CD4-positive, alpha-beta T cell (primary cell): ENCODE measurements at regions not wholly inside any gene's neighbourhood (a gene's known extent, or its start where the extent isn't known, plus 50 kb on each side); places are given as distances from the start of the nearest gene placed in this dataset.

Experiments used
- ATAC-seq: fragments of 200-7000 bp; cut with Tn5 transposase; one replicate; pipeline ENCODE4 v1.10.0; 2022; ENCODE audit warnings: mild to moderate bottlenecking; ENCODE audit not compliant: poor library complexity
- CTCF ChIA-PET: fragments of 350-600 bp; sonication (Branson Sonifier 250); formaldehyde crosslinking; loops from one replicate; lab custom pipeline; 2021; ENCODE audit warnings: antibody characterized with exemption, inconsistent platforms; lab: Charles Lee
- POLR2A ChIA-PET: fragments of 350-600 bp; sonication (Branson Sonifier 250); formaldehyde crosslinking; loops from one replicate; lab custom pipeline; 2021; ENCODE audit warnings: antibody characterized with exemption, inconsistent platforms; lab: Charles Lee
- DNase-seq, 14 experiments: peaks; one replicate each; pipeline ENCODE4 v3.0.0-alpha.2; 2013 to 2020; ENCODE audit warnings: mixed read lengths in 2 of 14
- H3K27ac ChIP-seq, 2 donors: one replicate each; pipeline versions ENCODE4 v1.5.1 to v1.7.0; 2013; ENCODE audit warnings: low read length in 2 of 2, low read depth in 1 of 2, mild to moderate bottlenecking in 1 of 2
- H3K27me3 ChIP-seq, 2 experiments: 1 replicate in 1 of 2; 2 replicates in 1 of 2; pipeline versions ENCODE4 v1.6.1 to v1.7.0; 2013; ENCODE audit warnings: low read length in 2 of 2, control low read depth in 1 of 2, mild to moderate bottlenecking in 1 of 2, moderate library complexity in 1 of 2; ENCODE audit not compliant: insufficient read depth in 2 of 2, control insufficient read depth in 1 of 2
- H3K36me3 ChIP-seq: one replicate; pipeline ENCODE4 v1.6.1; 2013; ENCODE audit warnings: low read length, control low read depth; ENCODE audit not compliant: insufficient read depth
- H3K4me1 ChIP-seq: one replicate; pipeline ENCODE4 v1.6.1; 2013; ENCODE audit warnings: low read length, control low read depth; ENCODE audit not compliant: insufficient read depth
- H3K4me3 ChIP-seq: one replicate; pipeline ENCODE4 v1.5.1; 2013; ENCODE audit warnings: mild to moderate bottlenecking, low read length, moderate library complexity
- H3K9me3 ChIP-seq, 2 experiments: 1 replicate in 1 of 2; 2 replicates in 1 of 2; pipeline versions ENCODE4 v1.6.1 to v1.7.0; 2013; ENCODE audit warnings: low read length in 2 of 2, mild to moderate bottlenecking in 2 of 2, control low read depth in 1 of 2, moderate library complexity in 1 of 2; ENCODE audit not compliant: control insufficient read depth in 1 of 2, insufficient read depth in 1 of 2
- H3K27ac Mint-ChIP-seq: one replicate; pipeline ENCODE4 v1.8.0; 2020; ENCODE audit warnings: mixed read lengths
- H3K27me3 Mint-ChIP-seq: one replicate; pipeline ENCODE4 v1.8.0; 2021; ENCODE audit warnings: mixed read lengths
- H3K36me3 Mint-ChIP-seq: one replicate; pipeline ENCODE4 v1.8.0; 2021; ENCODE audit warnings: low read depth, mixed read lengths
- H3K4me1 Mint-ChIP-seq: one replicate; pipeline ENCODE4 v1.8.0; 2021; ENCODE audit warnings: low read depth, mixed read lengths
- H3K4me3 Mint-ChIP-seq: one replicate; pipeline ENCODE4 v1.8.0; 2020; ENCODE audit warnings: mild to moderate bottlenecking, mixed read lengths
- H3K9me3 Mint-ChIP-seq: one replicate; pipeline ENCODE4 v1.8.0; 2020; ENCODE audit warnings: mixed read lengths
- intact Hi-C, 2 experiments: fragments of 100-400 bp; cut with DNase I in 1 of 2; cut with micrococcal nuclease in 1 of 2; formaldehyde crosslinking; loops; one replicate each; pipeline versions ENCODE4 v1.15.1 to v1.9.0; 2023 to 2025; cut with DNase I, micrococcal nuclease
- TF ChIP-seq, protein P1 (sequence below): fragments of 200-600 bp; IDR thresholded peaks from one replicate; pipeline ENCODE4 v1.8.0; 2022; ENCODE audit warnings: antibody characterized with exemption, mild to moderate bottlenecking

DNA sequence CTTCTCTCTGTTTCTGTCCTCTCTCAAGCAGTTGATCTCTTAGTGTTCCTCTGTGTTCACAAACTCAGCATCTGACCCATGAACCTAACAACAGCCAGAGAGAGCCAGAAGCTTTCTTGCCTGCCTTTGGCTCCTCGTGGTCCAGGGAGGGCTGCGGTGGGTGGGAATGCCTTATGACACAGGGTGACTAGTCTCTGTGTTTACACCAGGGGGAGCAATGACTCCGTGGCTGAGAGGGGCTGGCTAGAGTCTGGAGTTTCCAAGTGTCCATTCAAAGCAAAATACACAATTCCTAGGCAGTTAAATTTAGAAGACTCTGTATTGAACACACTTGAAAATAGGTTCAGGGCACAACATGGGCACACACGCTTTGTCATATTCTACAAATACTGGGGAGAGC lies 370.0 kb upstream of the FRG2C start:
- Histone ChIP-seq H3K4me3 (no peak overlapping the region), H3K9me3 (peaks cover 0 to 4% of the 10 kb centered on the region in 2 experiments), H3K27ac (no peak overlapping the region), H3K4me1 (no peaks in the 10 kb centered on the region), H3K27me3 (no peaks in the 10 kb centered on the region), H3K36me3 (no peaks in the 10 kb centered on the region)
- Mint-ChIP-seq H3K27me3 (peaks cover 6% of the 10 kb centered on the region), H3K27ac (no peak overlapping the region), H3K4me3 (no peak overlapping the region), H3K4me1 (no peaks in the 10 kb centered on the region), H3K9me3 (peaks cover 6% of the 10 kb centered on the region), H3K36me3 (no peaks in the 10 kb centered on the region)
- intact Hi-C loops, result no loop called here
- TF ChIP-seq, protein P1, sequence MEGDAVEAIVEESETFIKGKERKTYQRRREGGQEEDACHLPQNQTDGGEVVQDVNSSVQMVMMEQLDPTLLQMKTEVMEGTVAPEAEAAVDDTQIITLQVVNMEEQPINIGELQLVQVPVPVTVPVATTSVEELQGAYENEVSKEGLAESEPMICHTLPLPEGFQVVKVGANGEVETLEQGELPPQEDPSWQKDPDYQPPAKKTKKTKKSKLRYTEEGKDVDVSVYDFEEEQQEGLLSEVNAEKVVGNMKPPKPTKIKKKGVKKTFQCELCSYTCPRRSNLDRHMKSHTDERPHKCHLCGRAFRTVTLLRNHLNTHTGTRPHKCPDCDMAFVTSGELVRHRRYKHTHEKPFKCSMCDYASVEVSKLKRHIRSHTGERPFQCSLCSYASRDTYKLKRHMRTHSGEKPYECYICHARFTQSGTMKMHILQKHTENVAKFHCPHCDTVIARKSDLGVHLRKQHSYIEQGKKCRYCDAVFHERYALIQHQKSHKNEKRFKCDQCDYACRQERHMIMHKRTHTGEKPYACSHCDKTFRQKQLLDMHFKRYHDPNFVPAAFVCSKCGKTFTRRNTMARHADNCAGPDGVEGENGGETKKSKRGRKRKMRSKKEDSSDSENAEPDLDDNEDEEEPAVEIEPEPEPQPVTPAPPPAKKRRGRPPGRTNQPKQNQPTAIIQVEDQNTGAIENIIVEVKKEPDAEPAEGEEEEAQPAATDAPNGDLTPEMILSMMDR, result no peak
- ChIA-PET CTCF (no interaction called here), POLR2A (no interaction called here)
- no peak for ATAC-seq
- peak in 2 of 14 experiments; percentile 3 to 6 for DNase-seq

DNA sequence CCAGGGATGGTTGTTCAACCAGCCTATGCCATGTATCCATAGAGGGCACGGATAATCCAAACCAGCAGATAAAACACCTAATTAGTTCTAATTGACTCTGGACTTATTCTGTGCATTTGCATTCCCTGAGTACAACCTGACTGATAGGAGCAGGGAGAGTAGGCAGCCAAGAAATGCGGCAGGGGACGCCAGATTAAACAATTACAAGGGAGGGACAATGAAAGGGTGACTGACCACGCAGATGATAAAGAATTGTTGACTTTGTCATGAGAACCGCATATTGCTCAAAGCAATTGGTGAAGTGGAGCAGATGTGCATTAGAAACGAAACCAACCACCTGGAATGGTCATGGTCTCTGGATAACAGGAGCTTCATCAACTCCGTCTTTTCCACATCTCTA lies 369.1 kb upstream of the FRG2C start:
- Histone ChIP-seq H3K27ac (no peak overlapping the region), H3K9me3 (peaks cover 0 to 4% of the 10 kb centered on the region in 2 experiments), H3K36me3 (no peaks in the 10 kb centered on the region), H3K27me3 (no peaks in the 10 kb centered on the region), H3K4me3 (no peak overlapping the region), H3K4me1 (no peaks in the 10 kb centered on the region)
- H3K4me3 Mint-ChIP-seq, result no peak overlapping the region
- no peaks in the 10 kb centered on the region for H3K36me3 Mint-ChIP-seq
- ATAC-seq (no peak), DNase-seq (no peak)
- H3K4me1 Mint-ChIP-seq, result no peaks in the 10 kb centered on the region
- peaks cover 6% of the 10 kb centered on the region for H3K9me3 Mint-ChIP-seq
- ChIA-PET POLR2A (no interaction called here), CTCF (no interaction called here)
- no peak overlapping the region for H3K27ac Mint-ChIP-seq
- peaks cover 6% of the 10 kb centered on the region for H3K27me3 Mint-ChIP-seq
- TF ChIP-seq, protein P1, result no peak
- intact Hi-C loops, result no loop called here

DNA sequence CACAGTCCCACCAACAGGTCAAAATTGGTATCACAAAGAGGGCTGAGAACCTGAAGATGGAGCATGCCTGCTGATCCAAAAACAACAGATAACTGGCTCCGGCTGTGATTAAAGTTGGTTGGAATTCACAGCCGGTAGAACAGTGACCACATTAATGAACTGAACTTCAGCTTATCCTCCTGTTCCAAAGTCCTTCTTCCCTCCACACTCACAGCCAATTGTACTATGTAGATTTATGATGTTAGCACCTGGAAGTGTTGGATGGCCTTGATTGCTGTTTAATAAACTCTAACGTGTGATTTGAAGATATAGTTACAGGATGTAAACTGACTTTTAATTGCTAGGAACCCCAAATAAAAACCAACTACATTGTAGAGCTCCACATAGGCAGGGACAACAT lies 367.3 kb upstream of the FRG2C start:
- DNase-seq (no peak), ATAC-seq (no peak)
- Histone ChIP-seq H3K4me1 (no peaks in the 10 kb centered on the region), H3K36me3 (no peaks in the 10 kb centered on the region), H3K4me3 (no peak overlapping the region), H3K27ac (no peak overlapping the region), H3K27me3 (no peaks in the 10 kb centered on the region), H3K9me3 (peaks cover 0 to 4% of the 10 kb centered on the region in 2 experiments)
- Mint-ChIP-seq H3K36me3 (no peaks in the 10 kb centered on the region), H3K9me3 (peaks cover 6% of the 10 kb centered on the region), H3K27me3 (peaks cover 6% of the 10 kb centered on the region), H3K4me3 (no peak overlapping the region), H3K27ac (no peak overlapping the region), H3K4me1 (no peaks in the 10 kb centered on the region)
- ChIA-PET CTCF (no interaction called here), POLR2A (no interaction called here)
- intact Hi-C loops, result no loop called here
- TF ChIP-seq, protein P1, result no peak
